ENCODE measurements at regions not wholly inside any gene's neighbourhood (a gene's known extent, or its start where the extent isn't known, plus 50 kb on each side); places are given as distances from the start of the nearest gene placed in this dataset.

DNA sequence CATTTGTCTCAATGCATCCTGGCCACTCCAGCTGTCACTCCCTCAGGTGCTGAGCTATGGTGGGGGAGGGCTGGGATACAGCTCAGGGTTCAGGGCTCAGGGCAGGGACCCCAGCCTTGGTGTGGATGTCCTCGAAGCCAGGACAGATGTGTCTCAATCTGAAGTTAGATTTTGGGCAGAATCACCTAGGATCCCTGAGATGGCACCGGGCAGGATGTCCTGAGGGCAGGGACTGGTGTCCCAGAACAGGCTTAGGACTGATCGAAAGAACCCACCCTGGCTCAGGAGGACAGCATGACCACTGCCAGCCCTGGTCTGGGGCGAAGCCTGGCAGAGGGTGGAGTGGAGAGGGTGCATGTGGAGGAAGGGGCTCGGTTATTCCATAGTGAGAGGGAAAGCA, 96.8 kb upstream of the THY1 start:
- no peak for DNase-seq

DNA sequence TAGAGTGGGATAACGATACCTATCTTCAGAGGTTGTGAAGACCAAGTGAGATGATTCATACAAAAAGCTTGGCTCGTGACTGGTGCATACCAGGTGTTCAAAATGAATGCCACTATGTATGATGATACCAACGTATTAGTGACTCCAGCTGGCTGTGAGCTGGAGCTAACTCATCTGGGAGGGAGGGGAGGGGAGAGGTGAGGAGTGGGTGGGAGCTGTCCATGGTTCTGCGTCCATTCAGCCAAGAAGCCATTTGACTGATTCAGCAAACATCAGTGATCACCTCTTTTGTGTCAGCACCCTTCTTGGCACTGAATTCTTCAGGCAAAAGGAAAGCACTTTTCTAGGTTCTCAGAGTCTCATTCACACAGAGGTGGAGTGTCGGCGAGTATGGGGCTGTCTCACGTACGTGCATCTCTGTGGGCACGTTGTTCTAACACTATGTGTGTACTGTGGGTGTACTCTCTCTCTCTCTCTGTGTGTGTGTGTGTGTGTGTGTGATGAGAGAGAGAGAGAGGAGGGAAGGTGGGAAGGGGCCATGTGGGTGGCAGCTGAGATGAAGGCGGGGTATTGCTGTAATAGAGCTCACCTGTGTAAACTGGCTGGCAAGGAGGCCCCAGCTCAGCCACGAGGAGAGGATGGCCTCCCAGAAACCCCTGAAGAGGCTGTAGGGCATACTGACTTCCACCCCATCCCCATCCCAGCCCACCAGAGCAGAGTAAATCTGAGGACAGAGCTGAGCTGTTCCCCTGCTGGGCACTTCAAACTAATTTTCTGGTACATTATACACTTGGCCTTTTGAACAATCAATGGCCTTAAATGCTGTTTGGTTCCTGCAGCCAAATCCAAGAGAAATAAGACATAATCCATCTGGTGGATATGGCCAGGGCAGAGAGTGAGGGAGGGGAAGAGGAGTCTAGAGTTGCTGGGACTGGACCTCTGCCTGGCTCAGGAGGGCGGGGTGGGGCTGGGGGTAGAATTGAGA, 96.1 kb upstream of the THY1 start:
- no peak for DNase-seq

DNA sequence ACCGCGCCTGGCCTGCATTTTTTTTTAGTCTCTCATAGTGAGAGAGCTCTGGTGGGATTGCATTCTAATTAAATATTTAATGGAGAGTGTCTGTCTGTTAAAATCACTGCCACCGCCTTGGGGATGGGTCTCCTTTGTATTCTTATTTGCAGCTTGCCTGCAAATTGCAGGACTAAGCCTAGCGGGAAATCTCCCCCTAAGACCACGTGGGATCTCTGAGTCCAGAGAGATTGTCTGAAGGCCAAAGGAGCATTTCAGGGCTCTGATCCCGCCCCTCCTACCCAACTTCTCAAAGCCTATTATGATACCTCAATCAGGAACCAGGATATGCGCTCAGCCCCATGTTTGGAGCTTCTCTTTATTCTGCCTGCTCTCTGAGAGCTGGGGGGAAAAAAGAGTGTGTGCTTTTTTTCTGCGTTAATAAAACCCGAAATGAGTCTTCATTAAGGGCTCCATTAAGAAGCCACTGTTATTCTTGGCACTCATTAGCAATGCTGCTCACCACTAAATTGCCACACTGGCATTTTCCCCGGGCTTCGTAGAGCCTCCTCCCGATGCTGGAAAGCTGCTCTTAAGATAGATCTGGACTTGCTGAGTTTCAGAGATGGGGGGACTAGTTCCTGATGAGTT, 92.9 kb upstream of the THY1 start:
- DNase-seq = no peak

DNA sequence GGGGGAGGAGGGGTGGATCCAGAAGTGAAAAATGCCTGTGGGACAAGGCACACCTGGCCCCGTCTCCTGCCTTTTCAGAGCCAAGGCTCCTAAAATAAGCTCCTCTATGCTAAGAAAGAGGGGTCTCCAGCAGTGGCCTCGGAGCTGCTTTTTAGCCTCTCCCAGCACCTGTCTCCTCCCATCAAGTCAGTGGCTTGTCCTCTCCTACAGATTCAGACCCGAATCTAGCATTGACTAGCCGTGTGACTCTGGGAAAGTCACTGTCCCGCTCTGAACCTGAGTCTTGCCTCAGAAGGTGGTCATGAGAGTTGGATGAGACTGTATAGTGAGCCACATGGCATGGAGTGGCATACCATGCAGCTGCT, 90.8 kb upstream of the THY1 start:
- no peak for DNase-seq

DNA sequence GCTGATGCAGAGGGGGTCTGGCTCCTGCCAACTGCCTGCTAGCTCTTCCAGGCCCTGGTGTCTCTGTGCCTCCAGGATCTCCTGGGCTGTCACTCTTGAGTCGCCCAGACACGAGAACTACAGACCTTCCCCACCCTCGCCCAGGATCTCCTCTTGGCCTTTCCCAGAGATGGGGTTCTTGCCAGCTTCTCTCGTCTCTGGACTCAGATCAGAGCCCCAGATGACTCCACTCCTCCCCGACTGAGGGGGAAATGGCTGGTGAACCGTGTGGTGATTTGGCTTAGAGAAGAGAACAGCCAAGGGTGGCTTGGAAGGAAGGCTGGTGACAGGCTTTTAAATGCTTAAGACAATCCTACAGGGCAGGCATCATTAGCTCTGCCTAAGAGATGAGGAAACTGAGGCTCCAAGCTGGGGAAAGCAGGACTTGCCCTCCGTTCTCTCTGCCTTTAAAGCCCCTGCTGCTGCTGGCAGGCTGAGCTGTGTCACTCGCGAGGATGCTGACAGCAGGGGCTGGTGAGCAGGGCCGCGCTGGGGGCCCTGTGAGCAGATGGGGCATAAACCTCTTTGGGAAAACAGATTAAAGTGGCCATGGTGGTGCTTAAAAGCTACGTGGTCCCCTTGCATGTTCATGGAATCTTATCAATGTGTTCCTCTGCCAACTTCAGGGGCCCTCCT, 90.3 kb upstream of the THY1 start:
- no peak for DNase-seq

DNA sequence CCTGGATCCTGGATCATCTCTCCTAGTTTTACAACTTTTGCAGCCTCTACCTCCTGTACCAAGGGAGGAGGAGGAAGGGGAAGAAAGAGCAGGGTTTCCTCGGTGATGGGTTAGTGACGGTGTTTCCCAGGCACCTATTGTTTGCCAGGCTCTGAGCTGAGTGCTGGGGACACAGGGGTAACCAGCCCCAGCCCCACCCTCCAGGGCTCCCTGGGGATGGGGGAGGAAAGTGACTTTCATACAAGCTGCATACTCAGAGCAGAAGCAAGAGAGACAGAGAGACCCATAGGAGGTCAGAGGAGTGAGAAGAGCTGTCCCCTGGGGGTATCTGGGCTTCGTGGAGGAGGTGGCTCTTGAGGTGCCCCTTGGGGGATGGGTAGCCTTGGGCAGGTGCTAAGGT, 89.4 kb upstream of the THY1 start:
- DNase-seq = no peak

DNA sequence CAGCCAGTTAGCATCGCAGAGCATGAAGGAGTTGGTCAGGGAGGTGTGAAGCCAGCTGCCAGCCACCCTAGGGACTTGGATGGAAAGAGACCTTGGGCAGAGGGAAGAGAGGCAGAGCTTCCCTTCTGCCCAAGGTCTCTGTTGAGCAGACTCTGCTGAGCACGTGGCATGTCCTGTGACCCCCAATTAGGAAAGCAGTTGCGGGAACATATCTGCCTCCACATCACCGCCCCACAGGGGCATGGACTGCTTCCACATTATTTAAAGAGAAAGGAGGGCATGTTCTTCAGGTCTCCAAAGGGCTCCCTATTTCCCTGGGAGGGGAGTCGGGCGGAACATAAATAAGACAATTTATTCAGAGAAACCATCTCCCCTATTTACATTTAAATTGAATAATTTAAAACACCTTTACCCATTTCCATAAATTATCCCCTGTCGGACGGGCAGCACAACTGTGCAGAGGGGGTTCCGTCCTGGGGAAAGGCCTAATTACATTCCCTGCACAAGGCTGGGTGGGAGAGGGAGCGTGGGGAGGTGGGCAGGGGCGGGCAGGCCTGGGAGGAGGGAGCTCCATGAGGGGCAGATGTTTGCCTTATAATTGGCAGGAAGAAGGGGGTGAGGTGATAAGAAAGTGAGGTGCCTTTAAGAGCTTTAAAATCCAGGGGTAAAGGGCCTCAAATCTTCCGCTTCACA, 88.8 kb upstream of the THY1 start:
- no peak for DNase-seq

DNA sequence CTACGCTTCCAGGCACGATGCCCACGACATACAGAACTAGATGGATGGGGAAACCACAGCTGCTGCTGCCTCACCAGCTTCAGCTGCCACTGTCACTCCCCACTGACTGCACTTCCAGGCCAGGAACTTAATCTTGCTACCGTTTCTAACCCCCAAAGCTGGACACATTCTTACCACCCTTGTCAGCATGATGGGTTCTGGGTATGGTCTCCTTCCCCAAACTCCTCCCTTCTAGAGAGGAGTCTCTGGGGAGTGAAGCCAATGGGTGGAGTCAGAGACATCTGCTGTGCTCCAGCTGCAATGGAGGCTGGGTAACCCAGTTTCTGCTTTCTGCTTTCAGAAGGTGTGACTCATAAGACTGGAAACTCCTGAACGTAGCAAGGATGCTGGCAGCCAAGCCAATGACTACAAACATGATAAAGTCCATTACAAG, 87.0 kb upstream of the THY1 start:
- no peak for DNase-seq

DNA sequence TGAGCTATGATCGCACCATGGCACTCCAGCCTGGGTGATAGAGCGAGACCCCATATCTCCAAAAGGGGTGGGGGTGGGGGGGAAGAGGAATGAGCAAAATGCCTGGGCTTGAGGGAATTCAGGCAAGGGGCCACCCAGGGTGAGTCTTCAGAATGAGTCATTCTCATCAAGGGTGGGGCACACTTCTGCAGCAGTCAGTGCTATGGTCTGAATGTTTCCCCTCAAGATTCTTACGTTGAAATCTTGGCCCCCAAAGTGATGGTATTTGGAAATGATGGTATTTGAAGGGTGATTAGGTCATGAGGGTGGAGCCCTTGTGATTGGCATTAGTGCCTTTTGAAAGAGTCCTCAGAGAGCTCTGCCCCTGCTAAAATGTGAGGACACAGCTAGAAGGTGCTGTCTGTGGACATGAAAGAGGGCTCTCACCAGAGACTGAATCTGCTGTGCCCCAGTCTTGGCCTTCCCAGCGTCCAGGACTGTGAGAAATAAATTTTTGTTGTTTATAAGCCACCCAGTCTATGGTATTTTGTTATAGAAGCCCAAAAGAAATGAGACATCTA, 86.4 kb upstream of the THY1 start:
- DNase-seq = no peak

DNA sequence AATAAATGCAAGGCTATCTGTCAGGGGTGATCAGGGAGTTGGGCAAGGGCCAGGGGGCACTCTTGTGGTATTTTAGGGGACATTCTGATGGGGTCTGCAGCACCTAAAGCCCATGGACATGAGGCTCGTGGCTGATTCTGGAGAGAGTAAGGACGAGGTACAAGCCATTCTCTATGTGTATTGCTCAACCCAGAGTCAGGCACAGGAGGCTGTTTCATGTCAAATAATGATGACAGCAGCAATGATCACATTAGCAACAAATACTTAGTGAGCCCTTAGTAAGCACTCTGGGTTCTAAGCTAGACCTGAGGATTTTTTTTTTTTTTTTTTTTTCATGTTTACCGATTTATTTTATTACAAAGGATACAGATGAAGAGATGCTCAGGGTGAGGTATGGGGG, 83.5 kb upstream of the THY1 start:
- no peak for DNase-seq

DNA sequence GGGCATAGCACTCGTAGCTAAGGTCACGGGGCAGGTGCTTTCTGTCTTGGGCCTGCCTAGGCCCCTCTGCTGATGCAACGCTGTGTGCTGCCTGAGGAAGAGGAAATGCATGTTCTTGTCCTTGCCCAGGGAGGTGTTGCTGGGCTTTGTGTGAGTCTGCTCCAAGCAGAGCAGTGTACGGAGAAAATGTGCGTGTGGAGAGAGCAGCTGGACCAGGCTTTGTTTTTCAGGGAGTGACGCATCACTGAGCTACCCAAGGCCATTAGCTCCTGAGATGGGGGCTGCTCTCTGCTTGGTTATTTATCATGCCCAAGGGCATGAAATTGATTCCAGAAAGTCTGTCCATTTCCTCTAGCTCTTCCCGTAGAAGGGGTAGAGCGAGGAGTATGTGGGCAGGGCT, 82.9 kb upstream of the THY1 start:
- DNase-seq = no peak

DNA sequence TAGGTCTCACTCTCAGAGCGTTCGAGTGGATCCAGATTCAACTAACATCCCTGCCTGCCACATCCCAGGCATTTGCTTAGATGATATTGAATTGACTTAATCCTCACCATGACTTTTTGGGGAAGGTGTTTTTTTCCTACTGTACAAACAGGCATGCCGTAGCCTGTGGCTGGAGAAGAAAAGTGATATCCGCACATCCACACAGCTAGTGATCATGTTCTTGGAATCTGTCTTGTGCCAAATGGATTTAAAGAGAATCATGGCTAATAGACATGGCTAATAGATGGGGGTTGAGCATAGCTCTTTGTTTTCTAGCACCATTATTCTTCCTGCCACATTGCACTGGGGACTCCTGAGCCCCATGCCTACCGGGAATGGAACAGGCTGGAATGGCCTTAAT, 82.1 kb upstream of the THY1 start:
- DNase-seq = no peak

DNA sequence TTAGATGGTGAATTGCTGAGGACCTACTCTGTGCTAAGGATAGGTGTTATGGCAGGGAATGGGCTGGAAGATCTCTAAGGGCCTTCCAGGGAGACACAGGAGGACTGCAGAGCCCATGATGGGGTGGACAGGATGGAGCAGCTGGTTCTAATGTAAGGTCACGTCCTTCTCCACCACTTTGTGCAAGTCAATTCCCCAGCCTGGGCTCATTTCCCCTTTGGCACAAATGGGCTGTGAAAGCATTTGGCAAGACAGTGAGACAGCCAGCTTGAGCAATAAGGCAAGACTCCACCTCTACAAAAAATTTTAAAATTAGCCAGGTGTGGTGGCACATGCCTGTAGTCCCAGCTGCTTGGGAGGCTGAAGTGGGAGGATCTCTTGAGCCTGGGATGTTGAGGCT, 81.4 kb upstream of the THY1 start:
- DNase-seq = no peak

DNA sequence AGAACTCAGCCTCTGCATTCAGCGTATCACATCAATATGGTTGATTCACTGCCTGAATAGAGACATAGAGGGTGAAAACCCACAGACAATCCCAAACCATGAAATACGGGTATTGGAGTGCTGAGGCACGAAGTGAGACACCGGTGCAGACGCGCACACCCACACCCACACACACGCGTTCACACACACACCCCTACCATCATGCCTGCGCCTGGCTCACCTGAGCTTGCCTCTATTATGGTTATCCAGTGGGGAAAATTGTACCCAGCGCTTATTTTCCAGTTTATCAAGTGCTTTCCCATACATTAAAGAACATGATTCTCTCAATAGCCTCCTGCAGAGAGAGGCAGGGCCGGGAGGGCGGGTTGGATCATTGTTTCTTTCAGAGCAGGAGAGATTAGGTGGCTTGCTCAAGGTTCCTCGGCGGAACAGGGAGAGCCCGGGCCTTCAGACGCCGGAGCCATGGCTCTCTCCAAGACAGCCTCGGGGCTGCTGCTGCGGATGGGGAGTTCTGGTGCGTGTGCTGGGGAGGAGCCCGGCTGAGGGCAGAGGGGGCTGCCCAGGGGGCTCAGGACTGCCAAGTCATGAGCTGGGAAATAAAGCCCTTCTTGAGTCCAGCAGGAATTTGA, 78.9 kb upstream of the THY1 start:
- DNase-seq = no peak

DNA sequence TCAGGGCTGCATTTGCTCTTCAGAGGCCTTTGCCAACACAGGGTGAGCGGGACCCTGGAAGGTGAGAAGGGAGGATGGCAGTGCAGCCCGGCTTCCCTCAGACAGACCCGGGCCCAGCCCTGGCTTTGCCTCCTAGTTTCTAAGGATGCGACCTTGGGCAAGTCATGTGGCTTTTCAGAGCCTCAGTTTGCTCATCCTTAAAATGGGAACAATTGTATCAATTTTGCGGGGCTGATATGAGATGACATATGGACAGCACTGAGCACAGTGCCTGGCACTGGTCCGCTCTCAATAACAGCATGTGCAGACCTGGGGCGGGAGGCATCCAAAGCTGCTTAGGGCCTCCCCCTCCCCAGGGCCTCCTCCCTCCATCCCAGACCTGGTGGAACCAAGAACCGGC, 74.7 kb upstream of the THY1 start:
- no peak for DNase-seq

DNA sequence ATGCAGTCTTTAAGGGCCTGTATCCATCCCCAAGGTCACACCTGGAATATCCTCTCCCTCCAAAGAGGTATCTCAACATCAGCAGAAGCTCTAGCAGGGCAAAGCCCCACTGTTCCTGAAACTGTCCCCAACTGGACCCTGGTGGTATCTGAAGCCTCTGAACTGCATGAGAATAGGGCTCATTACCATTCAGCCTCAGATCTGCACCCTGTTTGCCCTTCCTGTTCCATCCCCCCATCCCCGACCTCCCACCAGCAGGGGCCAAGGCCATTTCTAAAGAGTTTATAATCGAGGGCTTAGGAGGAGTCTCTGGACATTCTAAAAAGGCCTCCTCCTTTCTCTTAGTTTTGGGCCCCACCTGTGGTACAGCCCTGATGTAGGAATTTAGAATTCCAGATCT, 74.0 kb upstream of the THY1 start:
- DNase-seq = no peak

DNA sequence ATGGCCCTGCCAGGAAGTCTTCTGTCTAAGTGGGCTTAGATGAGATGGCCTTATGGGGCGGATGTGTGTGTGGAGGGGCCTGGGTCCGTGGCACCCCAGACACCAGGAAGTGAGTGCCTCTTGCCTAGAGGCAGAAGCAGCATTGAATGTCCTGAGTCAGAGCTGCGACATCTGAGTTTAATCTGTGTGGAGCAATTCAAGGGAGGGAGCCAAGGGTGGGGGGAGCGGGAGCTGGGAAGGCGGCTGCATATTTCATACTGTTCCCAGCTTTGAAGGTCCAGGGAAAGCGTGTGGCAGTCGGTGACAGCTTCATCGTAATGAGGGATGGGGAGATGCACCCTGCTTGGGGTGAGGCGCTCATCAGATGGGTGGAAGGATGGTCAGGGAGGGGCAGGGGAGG, 73.5 kb upstream of the THY1 start:
- no peak for DNase-seq

DNA sequence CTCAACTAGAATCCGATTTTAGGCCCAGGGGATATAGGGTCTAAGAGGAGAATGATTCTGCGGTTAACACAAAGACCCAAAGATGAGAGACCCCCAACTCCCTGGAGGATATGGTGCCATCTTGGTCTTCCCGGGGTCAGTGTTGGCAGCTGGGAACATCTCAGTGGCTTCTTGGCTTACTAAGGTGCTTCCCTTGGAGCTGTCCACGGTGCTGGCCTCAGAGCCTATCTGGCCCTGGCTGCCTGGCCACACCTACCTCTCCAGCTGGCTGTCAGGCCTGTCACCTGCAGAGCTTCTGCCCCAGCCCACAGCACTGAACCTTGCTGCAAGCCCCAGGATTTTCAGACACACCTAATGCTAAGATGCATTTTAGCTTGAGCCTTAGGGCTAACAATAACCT, 70.7 kb upstream of the THY1 start:
- no peak for DNase-seq

DNA sequence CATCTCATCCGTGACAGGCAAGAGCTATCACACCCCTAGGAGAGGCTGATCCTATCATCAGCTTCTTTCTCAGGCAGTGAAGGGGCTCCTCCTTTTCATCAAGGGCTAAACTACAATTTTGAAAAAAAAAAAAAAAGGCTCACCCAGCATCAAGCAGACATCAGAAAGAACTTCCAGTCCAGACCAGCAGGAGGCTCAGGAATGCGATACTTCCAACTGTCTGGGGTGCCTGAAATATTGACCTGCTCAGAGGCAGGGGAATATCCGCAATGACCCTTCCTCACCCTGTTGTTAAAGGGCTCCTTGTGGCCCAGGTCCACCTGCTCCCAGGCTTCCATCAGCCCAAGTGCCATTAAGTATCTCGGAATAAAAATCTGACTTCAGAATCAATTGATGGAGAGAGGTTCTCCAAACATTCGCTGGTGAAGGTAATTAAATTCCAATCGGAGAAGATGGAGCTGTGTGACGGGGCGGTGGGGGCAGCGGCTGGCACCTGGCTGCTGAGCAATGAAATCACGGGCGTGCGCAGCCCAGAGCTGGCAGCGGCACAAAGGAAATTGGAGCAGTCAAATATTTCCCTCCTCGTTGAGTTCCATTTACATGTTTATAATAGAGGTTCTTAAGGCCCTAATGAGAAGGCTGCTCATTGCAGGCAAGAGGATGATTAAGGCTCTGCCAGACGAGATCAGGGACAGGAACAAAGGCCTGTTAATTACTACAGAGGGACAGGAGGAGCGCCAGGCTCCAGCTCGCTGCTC, 69.0 kb upstream of the THY1 start:
- peak; percentile 88 for DNase-seq

DNA sequence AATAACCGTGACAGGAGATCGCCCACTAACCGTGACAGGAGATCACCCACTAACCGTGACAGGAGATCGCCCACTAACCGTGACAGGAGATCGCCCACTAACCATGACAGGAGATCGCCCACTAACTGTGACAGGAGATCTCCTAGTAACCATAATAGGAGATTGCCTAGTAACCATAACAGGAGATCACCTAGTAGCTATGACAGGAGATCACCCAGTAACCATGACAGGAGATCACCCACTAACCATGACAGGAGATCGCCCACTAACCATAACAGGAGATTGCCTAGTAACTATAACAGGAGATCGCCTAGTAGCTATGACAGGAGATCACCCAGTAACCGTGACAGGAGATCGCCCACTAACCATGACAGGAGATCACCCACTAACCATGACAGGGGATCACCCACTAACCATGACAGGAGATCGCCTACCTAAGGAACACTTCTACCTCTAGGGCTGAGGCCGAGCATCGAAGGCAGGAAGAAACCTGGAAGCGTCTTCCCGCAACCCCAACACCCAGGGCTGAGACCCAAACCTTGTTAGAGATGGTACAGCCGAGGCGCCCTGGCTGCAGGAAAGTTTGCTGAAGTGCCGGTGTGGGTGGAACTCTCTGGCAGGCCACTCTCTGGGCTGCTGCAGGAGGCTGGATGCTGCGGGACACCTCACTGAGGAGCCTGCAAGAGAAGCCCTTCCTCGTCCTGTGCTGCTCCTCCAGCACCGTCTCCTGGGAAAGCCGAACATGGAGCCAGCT, 67.5 kb upstream of the THY1 start:
- DNase-seq = no peak

DNA sequence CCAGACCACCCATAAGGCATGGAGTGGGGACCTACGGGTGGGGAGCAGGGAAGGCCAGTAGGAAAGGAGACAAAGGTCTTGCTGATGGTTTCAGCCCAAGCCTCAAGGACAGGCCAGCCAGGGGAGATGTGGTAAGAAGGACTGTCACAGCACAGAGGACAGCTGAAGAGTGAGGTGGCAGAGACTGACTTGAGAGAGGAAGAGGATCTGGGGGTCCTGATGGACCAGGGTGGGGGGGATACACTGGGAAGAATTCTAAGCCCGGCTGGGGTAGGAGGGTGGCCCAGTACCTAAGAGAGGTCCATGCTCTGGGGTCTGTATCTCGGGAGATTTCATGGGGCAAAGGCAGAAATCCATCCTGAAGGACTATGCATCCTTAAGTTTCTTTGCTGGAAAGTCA, 66.1 kb upstream of the THY1 start:
- DNase-seq = no peak
